Stomach (tissue), 4 donors: ENCODE measurements at regions not wholly inside any gene's neighbourhood (a gene's known extent, or its start where the extent isn't known, plus 50 kb on each side); places are given as distances from the start of the nearest gene placed in this dataset.

Experiments used
- CTCF ChIP-seq, 7 experiments: fragments of 450-650 bp in 4 of 7; fragments of 200-600 bp in 3 of 7; sonication (generic) in 3 of 7; IDR thresholded peaks; one replicate each; pipeline ENCODE4 v1.5.1; 2016 to 2019; ENCODE audit warnings: antibody characterized with exemption in 7 of 7, control low read depth in 2 of 7, mild to moderate bottlenecking in 1 of 7
- EP300 ChIP-seq: sonication (generic); formaldehyde crosslinking; IDR thresholded peaks from one replicate; pipeline ENCODE4 v1.6.1; 2017; ENCODE audit warnings: antibody characterized with exemption
- POLR2A ChIP-seq, 4 donors: fragments of 450-650 bp; IDR thresholded peaks; one replicate each; pipeline ENCODE4 v1.6.1; 2016; ENCODE audit warnings: antibody characterized with exemption in 4 of 4, control low read depth in 2 of 4, mild to moderate bottlenecking in 1 of 4, moderate library complexity in 1 of 4
- POLR2AphosphoS5 ChIP-seq, 3 donors: sonication (generic); formaldehyde crosslinking; IDR thresholded peaks; one replicate each; pipeline ENCODE4 v1.6.1; 2016; ENCODE audit warnings: antibody characterized with exemption in 3 of 3

- TF ChIP-seq CTCF (IDR thresholded peaks at IDR 0.05) (no peak), POLR2A (IDR thresholded peaks at IDR 0.05) (no peak), EP300 (no peak), POLR2AphosphoS5 (IDR thresholded peaks at IDR 0.05) (no peak)
Observed at GRCh38 chr14:54123841-54124240, 167.2 kb upstream of the BMP4 start.
